ENCODE measurements at regions not wholly inside any gene's neighbourhood (a gene's known extent, or its start where the extent isn't known, plus 50 kb on each side); places are given as distances from the start of the nearest gene placed in this dataset.

DNA sequence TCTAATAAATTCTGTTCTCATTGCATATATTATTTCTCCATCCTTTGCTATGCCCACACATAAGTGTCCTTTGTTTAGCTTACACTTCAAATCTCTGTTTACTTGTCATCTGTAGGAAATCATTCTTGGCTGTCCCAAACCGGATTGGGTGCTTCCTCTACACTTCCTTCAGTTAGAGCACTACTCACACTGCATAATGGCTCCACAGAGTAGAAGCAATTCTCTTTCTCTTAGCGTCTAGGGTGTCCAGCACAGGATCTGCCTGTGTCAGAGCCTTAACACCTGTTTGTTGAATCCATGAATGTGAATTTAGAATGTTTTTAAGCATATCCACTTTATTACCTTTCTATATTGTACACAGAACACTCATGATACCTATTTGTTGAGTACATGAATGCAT lies 87.0 kb upstream of the BMP2 start:
- TF ChIP-seq CTCF (IDR thresholded peaks at IDR 0.05; ENCODE audit: insufficient read depth, low read length, poor library complexity, severe bottlenecking) (no peak), EZH2phosphoT487 (conservative IDR thresholded peaks at IDR 0.05; ENCODE audit: low read length) (no peak)
- no peaks in the 10 kb centered on the region for H3K36me3 ChIP-seq (ENCODE audit: low read length)
- no peak overlapping the region for H3K4me3 ChIP-seq (ENCODE audit: insufficient read depth, low read length, poor library complexity, severe bottlenecking)
- H3K9me2 ChIP-seq (replicated peaks; ENCODE audit: insufficient read depth, low read length): no peaks in the 10 kb centered on the region
- H3K9me3 ChIP-seq (ENCODE audit: insufficient read depth, low read length): no peaks in the 10 kb centered on the region
- no peaks in the 10 kb centered on the region for H4K20me1 ChIP-seq (ENCODE audit: low read depth, low read length)
- no peak overlapping the region for H2AFZ ChIP-seq (ENCODE audit: low read depth, low read length, severe bottlenecking)
- no peak overlapping the region for H3K9ac ChIP-seq (ENCODE audit: low read length)
- no peaks in the 10 kb centered on the region for H3F3A ChIP-seq (ENCODE audit: insufficient read depth)
- no peak overlapping the region for H3K27ac ChIP-seq (ENCODE audit: low read depth, low read length)
- H3K27me3 ChIP-seq (ENCODE audit: low read length): no peaks in the 10 kb centered on the region
- no peaks in the 10 kb centered on the region for H3K79me2 ChIP-seq (ENCODE audit: insufficient read depth, low read length)
- H3K4me2 ChIP-seq (ENCODE audit: low read depth, low read length, poor library complexity, severe bottlenecking): no peak overlapping the region

DNA sequence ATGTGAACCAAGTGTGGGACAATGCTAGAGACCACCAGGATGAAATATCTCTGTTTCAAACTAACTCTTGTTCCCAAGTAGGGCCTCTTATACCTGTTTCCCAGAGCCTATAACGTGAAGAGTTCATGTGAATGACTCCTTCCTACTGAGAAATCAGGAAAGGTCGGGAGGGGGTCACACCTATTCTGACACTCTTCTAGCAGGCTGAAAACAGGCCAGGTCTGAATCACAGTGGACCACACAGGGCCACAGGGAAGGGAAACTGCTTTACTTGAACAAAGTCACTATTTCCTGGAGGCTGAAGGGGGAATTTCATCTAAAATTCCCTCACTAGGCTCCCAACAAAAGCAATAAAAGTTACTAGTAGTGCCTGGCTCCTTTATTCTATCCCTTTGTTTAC lies 88.4 kb upstream of the BMP2 start:
- H2AFZ ChIP-seq (ENCODE audit: low read depth, low read length, severe bottlenecking): no peak overlapping the region
- H3K4me3 ChIP-seq (ENCODE audit: insufficient read depth, low read length, poor library complexity, severe bottlenecking): no peak overlapping the region
- H3K27ac ChIP-seq (ENCODE audit: low read depth, low read length): no peak overlapping the region
- TF ChIP-seq EZH2phosphoT487 (conservative IDR thresholded peaks at IDR 0.05; ENCODE audit: low read length): no peak
- TF ChIP-seq CTCF (IDR thresholded peaks at IDR 0.05; ENCODE audit: insufficient read depth, low read length, poor library complexity, severe bottlenecking): no peak
- H3K4me2 ChIP-seq (ENCODE audit: low read depth, low read length, poor library complexity, severe bottlenecking): no peak overlapping the region
- H3K9me2 ChIP-seq (replicated peaks; ENCODE audit: insufficient read depth, low read length): no peaks in the 10 kb centered on the region
- no peaks in the 10 kb centered on the region for H3K27me3 ChIP-seq (ENCODE audit: low read length)
- no peaks in the 10 kb centered on the region for H3F3A ChIP-seq (ENCODE audit: insufficient read depth)
- no peaks in the 10 kb centered on the region for H3K79me2 ChIP-seq (ENCODE audit: insufficient read depth, low read length)
- no peaks in the 10 kb centered on the region for H3K36me3 ChIP-seq (ENCODE audit: low read length)
- H3K9me3 ChIP-seq (ENCODE audit: insufficient read depth, low read length): no peaks in the 10 kb centered on the region
- H3K9ac ChIP-seq (ENCODE audit: low read length): no peak overlapping the region
- no peaks in the 10 kb centered on the region for H4K20me1 ChIP-seq (ENCODE audit: low read depth, low read length)

DNA sequence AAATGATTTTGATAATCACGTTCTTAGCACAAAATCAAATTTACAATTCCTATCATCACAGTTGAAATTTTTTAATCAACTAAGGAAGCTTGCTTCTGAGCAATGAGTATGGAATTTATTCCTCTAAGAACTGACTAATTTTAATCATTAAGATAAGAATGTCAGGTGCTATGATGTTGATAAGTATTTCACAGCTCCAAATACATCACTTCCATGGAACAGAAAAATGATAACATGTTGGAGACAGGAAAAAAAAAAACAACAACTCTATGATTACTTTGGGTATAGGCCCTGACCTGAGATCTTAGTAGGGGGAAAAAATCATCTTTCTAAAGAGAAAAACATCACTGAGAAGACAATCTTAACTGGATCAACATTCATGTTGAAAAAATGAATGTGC lies 89.4 kb upstream of the BMP2 start:
- no peak overlapping the region for H3K9ac ChIP-seq (ENCODE audit: low read length)
- TF ChIP-seq CTCF (IDR thresholded peaks at IDR 0.05; ENCODE audit: insufficient read depth, low read length, poor library complexity, severe bottlenecking): no peak
- no peak for TF ChIP-seq EZH2phosphoT487 (conservative IDR thresholded peaks at IDR 0.05; ENCODE audit: low read length)
- no peaks in the 10 kb centered on the region for H3K9me2 ChIP-seq (replicated peaks; ENCODE audit: insufficient read depth, low read length)
- H3K4me3 ChIP-seq (ENCODE audit: insufficient read depth, low read length, poor library complexity, severe bottlenecking): no peak overlapping the region
- H4K20me1 ChIP-seq (ENCODE audit: low read depth, low read length): no peaks in the 10 kb centered on the region
- H3K27ac ChIP-seq (ENCODE audit: low read depth, low read length): no peak overlapping the region
- no peak overlapping the region for H2AFZ ChIP-seq (ENCODE audit: low read depth, low read length, severe bottlenecking)
- no peaks in the 10 kb centered on the region for H3F3A ChIP-seq (ENCODE audit: insufficient read depth)
- no peaks in the 10 kb centered on the region for H3K9me3 ChIP-seq (ENCODE audit: insufficient read depth, low read length)
- H3K27me3 ChIP-seq (ENCODE audit: low read length): no peaks in the 10 kb centered on the region
- H3K36me3 ChIP-seq (ENCODE audit: low read length): no peaks in the 10 kb centered on the region
- H3K4me2 ChIP-seq (ENCODE audit: low read depth, low read length, poor library complexity, severe bottlenecking): no peak overlapping the region
- H3K79me2 ChIP-seq (ENCODE audit: insufficient read depth, low read length): no peaks in the 10 kb centered on the region

- no peaks in the 10 kb centered on the region for H3K27me3 ChIP-seq (ENCODE audit: low read length)
- H3K9me2 ChIP-seq (replicated peaks; ENCODE audit: insufficient read depth, low read length): no peaks in the 10 kb centered on the region
- H2AFZ ChIP-seq (ENCODE audit: low read depth, low read length, severe bottlenecking): no peak overlapping the region
- no peak overlapping the region for H3K9ac ChIP-seq (ENCODE audit: low read length)
- TF ChIP-seq EZH2phosphoT487 (conservative IDR thresholded peaks at IDR 0.05; ENCODE audit: low read length) (no peak), CTCF (IDR thresholded peaks at IDR 0.05; ENCODE audit: insufficient read depth, low read length, poor library complexity, severe bottlenecking) (no peak)
- no peak overlapping the region for H3K4me2 ChIP-seq (ENCODE audit: low read depth, low read length, poor library complexity, severe bottlenecking)
- H3K27ac ChIP-seq (ENCODE audit: low read depth, low read length): no peak overlapping the region
- no peaks in the 10 kb centered on the region for H3K79me2 ChIP-seq (ENCODE audit: insufficient read depth, low read length)
- H4K20me1 ChIP-seq (ENCODE audit: low read depth, low read length): no peaks in the 10 kb centered on the region
- no peak overlapping the region for H3K4me3 ChIP-seq (ENCODE audit: insufficient read depth, low read length, poor library complexity, severe bottlenecking)
- no peaks in the 10 kb centered on the region for H3K36me3 ChIP-seq (ENCODE audit: low read length)
- H3K9me3 ChIP-seq (ENCODE audit: insufficient read depth, low read length): no peaks in the 10 kb centered on the region
- H3F3A ChIP-seq (ENCODE audit: insufficient read depth): no peaks in the 10 kb centered on the region
Observed at GRCh38 chr20:6674831-6675230, 92.7 kb upstream of the BMP2 start.

Measured in SU-DHL-6 (cell line).